ENCODE measurements at regions not wholly inside any gene's neighbourhood (a gene's known extent, or its start where the extent isn't known, plus 50 kb on each side); places are given as distances from the start of the nearest gene placed in this dataset.

DNA sequence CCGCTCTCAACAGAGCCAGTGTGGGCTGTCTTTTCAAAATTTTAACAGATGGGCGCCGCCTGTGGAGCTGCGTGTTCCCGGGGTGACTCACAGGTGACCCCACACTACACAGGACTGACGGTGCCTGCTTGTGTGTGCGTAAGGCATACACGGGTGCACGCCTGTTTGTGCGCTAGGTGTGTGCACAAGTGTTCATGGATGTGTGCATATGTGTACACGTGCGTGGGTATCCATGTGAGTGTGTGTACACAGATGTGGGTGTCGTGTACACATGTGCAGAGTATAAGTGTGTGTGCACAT, 92.7 kb upstream of the SOX1 start:
- Mint-ChIP-seq H3K4me1 (peaks cover 3% of the 10 kb centered on the region), H3K4me3 (no peak overlapping the region), H3K27ac (no peak overlapping the region), H3K36me3 (no peaks in the 10 kb centered on the region), H3K9me3 (peaks cover 13% of the 10 kb centered on the region), H3K27me3 (ENCODE audit: low read depth) (peaks cover 57% of the 10 kb centered on the region)
- no peak for DNase-seq (ENCODE audit: low spot score in 2 of 2, unreplicated experiment in 2 of 2)
- TF ChIP-seq, protein P1, sequence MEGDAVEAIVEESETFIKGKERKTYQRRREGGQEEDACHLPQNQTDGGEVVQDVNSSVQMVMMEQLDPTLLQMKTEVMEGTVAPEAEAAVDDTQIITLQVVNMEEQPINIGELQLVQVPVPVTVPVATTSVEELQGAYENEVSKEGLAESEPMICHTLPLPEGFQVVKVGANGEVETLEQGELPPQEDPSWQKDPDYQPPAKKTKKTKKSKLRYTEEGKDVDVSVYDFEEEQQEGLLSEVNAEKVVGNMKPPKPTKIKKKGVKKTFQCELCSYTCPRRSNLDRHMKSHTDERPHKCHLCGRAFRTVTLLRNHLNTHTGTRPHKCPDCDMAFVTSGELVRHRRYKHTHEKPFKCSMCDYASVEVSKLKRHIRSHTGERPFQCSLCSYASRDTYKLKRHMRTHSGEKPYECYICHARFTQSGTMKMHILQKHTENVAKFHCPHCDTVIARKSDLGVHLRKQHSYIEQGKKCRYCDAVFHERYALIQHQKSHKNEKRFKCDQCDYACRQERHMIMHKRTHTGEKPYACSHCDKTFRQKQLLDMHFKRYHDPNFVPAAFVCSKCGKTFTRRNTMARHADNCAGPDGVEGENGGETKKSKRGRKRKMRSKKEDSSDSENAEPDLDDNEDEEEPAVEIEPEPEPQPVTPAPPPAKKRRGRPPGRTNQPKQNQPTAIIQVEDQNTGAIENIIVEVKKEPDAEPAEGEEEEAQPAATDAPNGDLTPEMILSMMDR (IDR thresholded peaks at IDR 0.05; ENCODE audit: unreplicated experiment): no peak

DNA sequence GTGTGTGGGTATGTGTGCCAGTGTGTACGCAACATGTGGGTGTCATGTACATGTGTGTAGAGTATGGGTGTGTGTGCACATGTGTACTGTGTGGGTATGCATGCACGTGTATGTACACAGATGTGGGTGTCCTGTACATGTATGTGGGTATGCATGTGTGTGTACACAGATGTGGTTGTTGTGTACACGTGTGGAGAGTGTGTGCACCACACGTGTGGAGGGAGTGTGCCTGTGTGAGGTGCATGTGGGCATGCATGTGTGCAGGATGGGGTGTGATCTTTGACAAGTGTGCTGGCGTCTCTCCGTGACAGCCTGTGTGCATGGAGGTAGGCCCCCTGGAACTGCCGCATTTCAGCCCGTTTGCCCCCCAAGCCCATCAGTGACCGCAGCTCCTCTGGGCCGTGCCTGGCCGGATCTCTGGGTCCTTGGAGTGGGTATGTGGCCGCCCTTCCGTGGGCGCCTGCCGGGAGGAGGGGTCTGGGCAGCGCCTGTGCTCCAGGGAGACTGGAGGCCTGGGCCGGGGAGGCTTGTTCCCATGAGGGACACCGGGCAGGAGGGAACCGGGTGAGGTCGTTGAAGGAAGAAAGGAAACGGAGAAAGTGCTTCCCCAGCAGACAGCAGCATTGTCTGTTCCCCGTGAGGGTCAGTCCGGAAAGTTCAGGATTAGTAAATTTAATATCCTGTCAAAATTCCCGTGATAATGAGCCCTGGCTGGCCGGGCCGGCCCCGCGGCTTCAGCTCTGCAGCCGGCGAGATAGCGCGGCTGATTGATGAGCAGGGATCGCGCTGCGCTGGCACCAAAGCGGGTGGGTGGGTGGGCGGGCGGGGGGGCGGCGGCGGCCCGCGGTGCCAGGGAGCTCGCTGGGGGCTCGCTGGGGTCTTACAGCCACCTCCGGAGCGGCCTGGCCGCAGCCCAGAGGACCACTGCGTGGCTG, 91.1 kb upstream of the SOX1 start:
- Mint-ChIP-seq H3K27ac (no peak overlapping the region), H3K4me3 (no peak overlapping the region), H3K36me3 (no peaks in the 10 kb centered on the region), H3K27me3 (ENCODE audit: low read depth) (peaks cover 53% of the 10 kb centered on the region), H3K9me3 (peaks cover 13% of the 10 kb centered on the region), H3K4me1 (peaks cover 3% of the 10 kb centered on the region)
- DNase-seq (ENCODE audit: low spot score in 2 of 2, unreplicated experiment in 2 of 2): no peak
- TF ChIP-seq, protein P1 (IDR thresholded peaks at IDR 0.05; ENCODE audit: unreplicated experiment): no peak

DNA sequence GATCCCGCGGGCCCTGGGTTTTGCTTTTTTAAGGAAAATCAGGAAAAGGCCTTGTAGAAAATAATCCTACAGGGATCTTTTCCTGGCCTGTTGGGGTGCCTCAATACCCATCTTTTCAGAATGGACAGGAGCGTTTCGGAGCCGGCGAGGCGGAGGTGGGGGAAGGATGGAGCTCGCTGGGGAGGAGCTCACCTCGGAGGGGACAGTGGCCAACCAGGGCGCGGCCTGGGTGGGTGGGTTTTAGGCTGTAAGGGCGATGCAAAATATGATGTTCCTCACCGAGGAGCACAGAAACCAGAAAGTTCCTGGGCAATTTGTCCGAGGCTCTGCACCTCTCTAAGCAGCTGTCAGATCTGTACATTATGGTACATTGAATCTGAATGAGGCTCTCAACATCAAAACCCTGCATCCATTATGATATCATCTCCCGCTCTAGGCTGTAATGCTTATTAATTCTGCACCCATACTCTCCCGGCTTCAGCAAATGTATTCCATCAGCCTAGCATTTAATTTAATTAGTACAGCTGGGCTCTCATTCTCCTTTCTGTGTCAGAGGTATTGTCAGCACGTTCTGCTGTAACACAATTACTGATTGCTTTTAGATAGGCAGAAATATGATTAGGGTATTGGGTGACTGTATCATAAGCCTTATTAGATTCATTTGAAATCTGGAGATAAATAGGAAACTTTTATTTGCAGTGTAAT, 90.3 kb upstream of the SOX1 start:
- DNase-seq (ENCODE audit: low spot score in 2 of 2, unreplicated experiment in 2 of 2): no peak
- peaks cover 52% of the 10 kb centered on the region for H3K27me3 Mint-ChIP-seq (ENCODE audit: low read depth)
- no peak overlapping the region for H3K4me3 Mint-ChIP-seq
- no peak overlapping the region for H3K27ac Mint-ChIP-seq
- no peaks in the 10 kb centered on the region for H3K36me3 Mint-ChIP-seq
- H3K4me1 Mint-ChIP-seq: peaks cover 3% of the 10 kb centered on the region
- peaks cover 13% of the 10 kb centered on the region for H3K9me3 Mint-ChIP-seq
- TF ChIP-seq, protein P1 (IDR thresholded peaks at IDR 0.05; ENCODE audit: unreplicated experiment): no peak

DNA sequence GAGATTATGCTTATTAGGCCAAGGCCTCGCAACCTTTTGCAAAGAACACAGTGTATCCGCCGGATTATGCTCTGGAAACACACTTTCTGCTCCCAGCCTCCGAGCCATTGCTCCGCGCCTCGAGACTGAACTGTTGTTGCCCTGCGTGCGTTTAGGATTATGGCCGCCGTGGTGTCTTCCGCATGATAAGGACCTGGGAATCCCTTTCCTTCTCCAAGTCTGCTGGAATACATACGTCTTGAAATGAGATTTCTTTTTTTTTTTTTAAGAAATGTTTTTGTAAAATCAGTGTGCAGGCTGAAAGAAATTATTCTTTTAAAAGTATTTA, 89.8 kb upstream of the SOX1 start:
- H3K27ac Mint-ChIP-seq: no peak overlapping the region
- peaks cover 3% of the 10 kb centered on the region for H3K4me1 Mint-ChIP-seq
- DNase-seq (ENCODE audit: low spot score in 2 of 2, unreplicated experiment in 2 of 2): no peak
- TF ChIP-seq, protein P1 (IDR thresholded peaks at IDR 0.05; ENCODE audit: unreplicated experiment): no peak
- peaks cover 13% of the 10 kb centered on the region for H3K9me3 Mint-ChIP-seq
- peaks cover 51% of the 10 kb centered on the region for H3K27me3 Mint-ChIP-seq (ENCODE audit: low read depth)
- no peaks in the 10 kb centered on the region for H3K36me3 Mint-ChIP-seq
- no peak overlapping the region for H3K4me3 Mint-ChIP-seq

DNA sequence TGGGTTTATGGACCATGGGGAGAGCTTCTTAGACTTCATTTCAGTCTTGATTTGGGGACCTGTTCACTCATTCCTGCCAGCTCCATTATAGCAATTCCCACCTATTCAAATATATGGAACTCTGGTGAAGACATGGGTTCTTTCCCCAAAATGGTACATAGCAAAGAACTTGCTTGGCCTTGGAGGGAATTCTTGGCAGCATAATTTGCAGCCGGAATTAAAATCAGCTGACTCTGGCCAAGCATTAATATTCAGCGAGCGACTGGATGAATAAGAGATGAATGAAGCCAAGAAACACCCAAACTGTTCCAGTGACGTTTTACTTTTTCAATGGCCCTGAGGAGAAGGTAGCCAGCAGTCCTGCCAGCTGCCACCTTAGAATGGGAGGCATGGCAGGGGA, 88.4 kb upstream of the SOX1 start:
- H3K4me1 Mint-ChIP-seq: peaks cover 3% of the 10 kb centered on the region
- no peak for DNase-seq (ENCODE audit: low spot score in 2 of 2, unreplicated experiment in 2 of 2)
- peaks cover 38% of the 10 kb centered on the region for H3K27me3 Mint-ChIP-seq (ENCODE audit: low read depth)
- H3K27ac Mint-ChIP-seq: no peak overlapping the region
- H3K4me3 Mint-ChIP-seq: no peak overlapping the region
- H3K9me3 Mint-ChIP-seq: peaks cover 13% of the 10 kb centered on the region
- TF ChIP-seq, protein P1 (IDR thresholded peaks at IDR 0.05; ENCODE audit: unreplicated experiment): no peak
- no peaks in the 10 kb centered on the region for H3K36me3 Mint-ChIP-seq
